ENCODE measurements at regions not wholly inside any gene's neighbourhood (a gene's known extent, or its start where the extent isn't known, plus 50 kb on each side); places are given as distances from the start of the nearest gene placed in this dataset.

GRCh38 chr12:58435647-58436046 lies 484.7 kb downstream of the LRIG3 start:
- TF ChIP-seq CTCF (IDR thresholded peaks at IDR 0.05 in 8 of 11, conservative IDR thresholded peaks at IDR 0.05 in 3 of 11) = no peak
- TF ChIP-seq POLR2A (IDR thresholded peaks at IDR 0.05) = no peak

All from spleen (tissue), 7 donors.